Parathyroid adenoma (tissue), 2 donors: ENCODE measurements at regions not wholly inside any gene's neighbourhood (a gene's known extent, or its start where the extent isn't known, plus 50 kb on each side); places are given as distances from the start of the nearest gene placed in this dataset.

Experiments
- H2AFZ ChIP-seq: fragments of 300-600 bp; sonication (generic); one replicate; pipeline ENCODE4 v1.7.0; 2017; ENCODE audit warnings: antibody characterized with exemption, mild to moderate bottlenecking
- H3K27ac ChIP-seq: fragments of 300-600 bp; sonication (generic); one replicate; pipeline ENCODE4 v1.7.0; 2017
- H3K27me3 ChIP-seq: fragments of 300-600 bp; sonication (generic); one replicate; pipeline ENCODE4 v1.7.0; 2017; ENCODE audit warnings: low read length; ENCODE audit not compliant: control insufficient read depth, insufficient read depth
- H3K36me3 ChIP-seq: fragments of 300-600 bp; sonication (generic); one replicate; pipeline ENCODE4 v1.7.0; 2017; ENCODE audit warnings: low read length; ENCODE audit not compliant: control insufficient read depth, insufficient read depth
- H3K4me1 ChIP-seq: fragments of 300-600 bp; sonication (generic); one replicate; pipeline ENCODE4 v1.7.0; 2017; ENCODE audit warnings: control low read depth
- H3K4me2 ChIP-seq: fragments of 300-600 bp; sonication (generic); one replicate; pipeline ENCODE4 v1.7.0; 2017; ENCODE audit warnings: low read length
- H3K4me3 ChIP-seq: fragments of 300-600 bp; sonication (generic); one replicate; pipeline ENCODE4 v1.7.0; 2017; ENCODE audit warnings: low read depth, low read length
- H3K79me2 ChIP-seq: fragments of 300-600 bp; sonication (generic); one replicate; pipeline ENCODE4 v1.7.0; 2017; ENCODE audit warnings: control low read depth
- H3K9ac ChIP-seq: fragments of 300-600 bp; sonication (generic); one replicate; pipeline ENCODE4 v1.7.0; 2017; ENCODE audit warnings: mild to moderate bottlenecking
- H3K9me3 ChIP-seq: fragments of 300-600 bp; sonication (generic); one replicate; pipeline ENCODE4 v1.7.0; 2017; ENCODE audit warnings: low read length; ENCODE audit not compliant: control insufficient read depth
- TF ChIP-seq, protein P1 (sequence below): fragments of 300-600 bp; sonication (generic); IDR thresholded peaks from one replicate; pipeline ENCODE4 v1.7.0; 2017; ENCODE audit warnings: antibody characterized with exemption, mild to moderate bottlenecking
- donor health status: primary hyperparathyroidism.

DNA sequence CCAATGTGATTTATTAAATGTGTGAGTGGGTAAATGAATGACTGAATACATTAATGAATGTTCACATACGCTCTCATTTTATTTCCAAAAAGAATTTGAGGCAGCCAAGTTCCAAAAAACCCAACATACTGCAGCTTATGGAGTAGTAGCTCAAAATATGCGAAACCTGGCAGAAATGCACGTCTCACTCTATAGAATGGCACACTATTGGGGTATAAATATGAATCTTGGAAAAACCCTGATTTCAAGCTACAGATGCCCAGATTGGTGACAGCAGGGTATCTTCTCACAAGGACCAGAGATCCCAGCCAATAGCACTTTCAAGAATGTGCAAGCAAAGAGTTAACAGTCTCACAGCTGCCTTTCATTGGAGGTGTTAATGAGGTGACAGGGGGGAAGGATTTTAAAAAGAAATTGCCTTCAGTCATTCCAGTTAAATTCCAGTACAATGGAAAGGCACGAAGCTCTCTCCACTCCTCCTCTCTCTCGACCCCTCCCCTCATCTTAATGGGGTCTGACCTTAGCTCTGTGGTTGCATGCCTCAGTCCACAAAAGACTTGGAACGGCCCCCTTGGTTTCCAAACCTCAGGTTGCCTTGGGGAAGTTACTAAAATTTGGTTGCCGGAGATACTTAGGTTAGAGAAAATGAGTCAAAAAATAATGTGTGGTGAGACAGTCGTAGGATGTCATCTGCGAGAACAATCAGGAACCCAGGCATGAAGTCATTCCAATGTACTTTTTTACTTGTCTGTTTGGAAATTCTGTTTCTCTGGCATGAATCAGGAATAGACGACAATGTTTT is 307.4 kb downstream of the NFIB start:
- H3K4me3 ChIP-seq, result no peak overlapping the region
- H2AFZ ChIP-seq, result no peak overlapping the region
- no peaks in the 10 kb centered on the region for H3K27me3 ChIP-seq
- H3K9me3 ChIP-seq, result no peaks in the 10 kb centered on the region
- TF ChIP-seq, protein P1, sequence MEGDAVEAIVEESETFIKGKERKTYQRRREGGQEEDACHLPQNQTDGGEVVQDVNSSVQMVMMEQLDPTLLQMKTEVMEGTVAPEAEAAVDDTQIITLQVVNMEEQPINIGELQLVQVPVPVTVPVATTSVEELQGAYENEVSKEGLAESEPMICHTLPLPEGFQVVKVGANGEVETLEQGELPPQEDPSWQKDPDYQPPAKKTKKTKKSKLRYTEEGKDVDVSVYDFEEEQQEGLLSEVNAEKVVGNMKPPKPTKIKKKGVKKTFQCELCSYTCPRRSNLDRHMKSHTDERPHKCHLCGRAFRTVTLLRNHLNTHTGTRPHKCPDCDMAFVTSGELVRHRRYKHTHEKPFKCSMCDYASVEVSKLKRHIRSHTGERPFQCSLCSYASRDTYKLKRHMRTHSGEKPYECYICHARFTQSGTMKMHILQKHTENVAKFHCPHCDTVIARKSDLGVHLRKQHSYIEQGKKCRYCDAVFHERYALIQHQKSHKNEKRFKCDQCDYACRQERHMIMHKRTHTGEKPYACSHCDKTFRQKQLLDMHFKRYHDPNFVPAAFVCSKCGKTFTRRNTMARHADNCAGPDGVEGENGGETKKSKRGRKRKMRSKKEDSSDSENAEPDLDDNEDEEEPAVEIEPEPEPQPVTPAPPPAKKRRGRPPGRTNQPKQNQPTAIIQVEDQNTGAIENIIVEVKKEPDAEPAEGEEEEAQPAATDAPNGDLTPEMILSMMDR, result no peak
- no peak overlapping the region for H3K27ac ChIP-seq
- no peak overlapping the region for H3K9ac ChIP-seq
- H3K36me3 ChIP-seq, result no peaks in the 10 kb centered on the region
- H3K79me2 ChIP-seq, result no peaks in the 10 kb centered on the region
- H3K4me1 ChIP-seq, result no peaks in the 10 kb centered on the region
- no peak overlapping the region for H3K4me2 ChIP-seq

DNA sequence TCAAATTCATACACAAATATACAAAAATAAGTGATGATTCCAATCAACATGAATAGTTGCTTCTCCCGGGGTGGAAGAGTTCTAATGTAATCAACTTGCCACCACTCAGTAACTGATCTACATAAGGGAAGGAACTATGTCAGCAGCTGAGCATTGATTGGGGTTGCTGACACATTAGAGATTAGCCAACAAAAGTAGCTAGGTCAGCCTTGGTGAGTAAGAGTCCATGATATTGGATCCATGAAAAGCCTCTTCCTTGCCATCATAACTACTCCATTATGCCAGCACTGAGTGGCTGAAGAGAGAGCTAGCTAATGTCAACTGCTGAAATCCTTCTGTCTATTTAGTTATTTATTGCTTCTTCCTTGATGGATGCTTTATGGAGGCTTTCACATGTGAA is 309.8 kb downstream of the NFIB start:
- no peaks in the 10 kb centered on the region for H3K36me3 ChIP-seq
- no peak overlapping the region for H2AFZ ChIP-seq
- no peaks in the 10 kb centered on the region for H3K27me3 ChIP-seq
- TF ChIP-seq, protein P1, result no peak
- no peak overlapping the region for H3K9ac ChIP-seq
- H3K27ac ChIP-seq, result no peak overlapping the region
- H3K79me2 ChIP-seq, result no peaks in the 10 kb centered on the region
- H3K4me1 ChIP-seq, result no peaks in the 10 kb centered on the region
- no peak overlapping the region for H3K4me3 ChIP-seq
- no peaks in the 10 kb centered on the region for H3K9me3 ChIP-seq
- no peak overlapping the region for H3K4me2 ChIP-seq

DNA sequence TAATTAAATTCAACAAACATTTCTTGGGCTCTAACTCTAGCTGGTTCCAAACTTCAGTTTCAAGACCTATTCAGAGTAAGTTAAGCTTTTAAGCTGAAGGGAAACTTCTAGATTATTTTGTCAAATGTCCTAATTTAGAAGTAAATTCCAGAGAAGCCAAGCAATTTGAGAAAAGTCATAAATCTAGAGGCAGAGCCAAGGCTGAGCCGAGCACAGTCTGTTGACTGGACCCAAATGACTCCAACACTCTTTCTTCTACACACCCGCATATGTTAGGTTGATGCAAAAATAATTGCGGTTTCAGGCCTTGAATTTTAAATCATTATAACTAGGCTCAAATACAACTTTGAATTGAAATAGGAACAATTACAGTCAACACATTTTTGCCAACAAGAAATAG is 319.7 kb downstream of the NFIB start:
- H3K36me3 ChIP-seq, result no peaks in the 10 kb centered on the region
- H3K79me2 ChIP-seq, result no peaks in the 10 kb centered on the region
- no peaks in the 10 kb centered on the region for H3K9me3 ChIP-seq
- H3K4me3 ChIP-seq, result no peak overlapping the region
- H3K9ac ChIP-seq, result no peak overlapping the region
- no peak overlapping the region for H3K27ac ChIP-seq
- no peak overlapping the region for H2AFZ ChIP-seq
- no peak overlapping the region for H3K4me2 ChIP-seq
- TF ChIP-seq, protein P1, result no peak
- no peaks in the 10 kb centered on the region for H3K4me1 ChIP-seq
- H3K27me3 ChIP-seq, result no peaks in the 10 kb centered on the region

DNA sequence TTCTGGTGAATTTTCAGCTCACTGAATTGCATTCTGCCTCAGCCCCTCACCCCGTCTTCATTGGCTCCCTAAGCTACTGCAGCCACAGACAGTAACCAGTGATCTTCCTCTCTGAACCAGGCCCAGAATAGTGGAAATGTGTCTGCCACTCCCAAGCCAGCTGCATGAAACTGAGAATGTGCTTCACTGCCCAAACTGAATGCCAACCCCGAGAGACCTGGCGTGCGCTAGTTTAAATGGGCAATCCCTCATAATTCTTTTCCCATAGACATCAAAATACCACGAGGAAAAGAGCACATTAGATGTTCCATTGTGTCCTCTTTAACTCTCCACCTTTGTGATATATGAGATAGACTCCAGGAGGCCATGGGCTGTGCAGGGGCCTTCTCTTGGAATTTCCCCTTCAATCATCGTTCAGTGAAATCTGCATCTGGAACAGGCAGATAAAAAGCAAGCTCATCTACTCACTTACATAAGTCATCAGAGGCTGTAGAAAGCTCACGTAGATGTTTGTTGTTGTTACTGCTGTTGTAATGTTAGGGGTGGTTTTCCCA is 320.2 kb downstream of the NFIB start:
- no peaks in the 10 kb centered on the region for H3K36me3 ChIP-seq
- no peaks in the 10 kb centered on the region for H3K4me1 ChIP-seq
- no peaks in the 10 kb centered on the region for H3K79me2 ChIP-seq
- TF ChIP-seq, protein P1, result no peak
- H3K4me3 ChIP-seq, result no peak overlapping the region
- no peak overlapping the region for H3K27ac ChIP-seq
- H2AFZ ChIP-seq, result no peak overlapping the region
- no peaks in the 10 kb centered on the region for H3K27me3 ChIP-seq
- no peak overlapping the region for H3K9ac ChIP-seq
- no peaks in the 10 kb centered on the region for H3K9me3 ChIP-seq
- no peak overlapping the region for H3K4me2 ChIP-seq
